Coronary artery (tissue), 2 donors: ENCODE measurements at regions not wholly inside any gene's neighbourhood (a gene's known extent, or its start where the extent isn't known, plus 50 kb on each side); places are given as distances from the start of the nearest gene placed in this dataset.

Experiments
- DNase-seq: peaks from one replicate; pipeline ENCODE4 v3.0.0-alpha.2; 2017; ENCODE audit warnings: low spot score
- H3K27ac ChIP-seq, 2 donors: fragments of 200-600 bp; sonication (generic); one replicate each; pipeline ENCODE4 v1.5.1; 2016 to 2019
- H3K4me3 ChIP-seq: fragments of 200-600 bp; sonication (generic); 2 replicates; pipeline ENCODE4 v1.5.1; 2016; ENCODE audit warnings: mild to moderate bottlenecking, moderate library complexity
- TF ChIP-seq, protein P1 (sequence below): fragments of 200-600 bp; sonication (generic); IDR thresholded peaks from one replicate; pipeline ENCODE4 v1.5.1; 2019; ENCODE audit warnings: antibody characterized with exemption

DNA sequence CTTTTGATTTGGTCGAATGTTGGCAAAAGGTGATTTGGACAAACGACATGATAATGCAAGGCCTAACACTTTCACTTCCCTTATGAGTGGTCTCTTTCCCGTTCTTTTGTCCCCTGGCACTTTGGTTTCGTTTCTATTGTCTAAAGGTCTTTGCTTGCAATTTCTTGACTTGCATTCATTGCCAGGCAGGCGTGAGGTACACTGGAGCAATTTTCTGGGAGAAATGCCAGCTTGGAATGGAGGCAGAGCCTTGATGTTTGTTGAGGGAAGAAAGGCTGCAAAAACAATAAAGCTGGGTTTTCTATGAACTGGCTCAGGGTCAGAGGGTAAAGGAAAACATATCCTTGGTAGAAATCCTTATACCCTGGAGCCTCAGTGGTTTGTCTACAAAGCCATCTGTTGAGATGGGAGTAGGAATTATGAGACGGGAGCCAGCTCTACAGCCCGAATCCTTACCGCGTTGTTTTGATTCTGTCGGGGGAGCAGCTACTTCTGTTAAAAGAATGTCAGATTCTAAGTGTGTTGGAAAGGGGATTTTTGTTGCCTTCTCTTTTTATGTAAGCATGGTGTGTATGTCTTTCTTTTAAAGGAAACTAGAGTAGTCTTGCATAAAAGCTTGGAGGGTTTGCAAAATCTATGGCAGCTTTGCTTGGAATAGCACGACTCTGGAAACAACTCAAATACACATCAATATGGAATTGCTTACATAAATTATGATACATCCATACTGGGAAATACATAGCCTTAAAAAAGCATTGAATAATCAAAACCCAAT is 158.9 kb downstream of the RMI1 start:
- Histone ChIP-seq H3K4me3 (no peak overlapping the region), H3K27ac (no peak overlapping the region)
- TF ChIP-seq, protein P1, sequence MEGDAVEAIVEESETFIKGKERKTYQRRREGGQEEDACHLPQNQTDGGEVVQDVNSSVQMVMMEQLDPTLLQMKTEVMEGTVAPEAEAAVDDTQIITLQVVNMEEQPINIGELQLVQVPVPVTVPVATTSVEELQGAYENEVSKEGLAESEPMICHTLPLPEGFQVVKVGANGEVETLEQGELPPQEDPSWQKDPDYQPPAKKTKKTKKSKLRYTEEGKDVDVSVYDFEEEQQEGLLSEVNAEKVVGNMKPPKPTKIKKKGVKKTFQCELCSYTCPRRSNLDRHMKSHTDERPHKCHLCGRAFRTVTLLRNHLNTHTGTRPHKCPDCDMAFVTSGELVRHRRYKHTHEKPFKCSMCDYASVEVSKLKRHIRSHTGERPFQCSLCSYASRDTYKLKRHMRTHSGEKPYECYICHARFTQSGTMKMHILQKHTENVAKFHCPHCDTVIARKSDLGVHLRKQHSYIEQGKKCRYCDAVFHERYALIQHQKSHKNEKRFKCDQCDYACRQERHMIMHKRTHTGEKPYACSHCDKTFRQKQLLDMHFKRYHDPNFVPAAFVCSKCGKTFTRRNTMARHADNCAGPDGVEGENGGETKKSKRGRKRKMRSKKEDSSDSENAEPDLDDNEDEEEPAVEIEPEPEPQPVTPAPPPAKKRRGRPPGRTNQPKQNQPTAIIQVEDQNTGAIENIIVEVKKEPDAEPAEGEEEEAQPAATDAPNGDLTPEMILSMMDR = no peak
- DNase-seq = no peak

DNA sequence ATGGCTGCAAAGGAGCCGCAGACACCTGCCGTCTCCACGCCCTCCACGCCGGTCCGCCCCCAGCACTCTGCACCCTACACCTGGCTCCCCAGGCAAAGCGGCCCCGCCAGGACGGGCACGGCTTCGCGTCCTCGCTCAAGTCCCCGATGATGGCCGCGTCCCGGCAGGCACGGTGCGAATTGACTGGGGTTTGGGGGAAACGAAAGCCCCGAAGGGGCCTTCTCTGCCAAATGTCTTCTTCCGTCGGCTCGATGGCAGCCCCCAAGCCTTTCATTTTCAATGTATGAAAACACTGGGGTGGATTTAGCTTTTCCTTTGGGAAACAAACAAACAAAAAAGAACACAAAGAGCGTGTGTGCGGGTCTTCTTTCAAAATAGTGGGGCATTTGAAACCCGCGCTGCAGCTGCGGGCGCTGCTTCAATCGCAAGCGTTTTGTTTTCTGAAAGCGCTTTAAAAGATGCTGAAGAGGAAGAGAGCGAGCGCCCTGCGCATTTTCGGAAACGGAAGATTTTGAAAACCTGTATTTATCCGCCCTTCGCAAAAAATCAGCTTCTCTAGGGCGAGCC is 160.0 kb downstream of the RMI1 start:
- no peak for DNase-seq
- Histone ChIP-seq H3K4me3 (peak overlapping the region; percentile 57), H3K27ac (no peak overlapping the region)
- TF ChIP-seq, protein P1 = no peak

DNA sequence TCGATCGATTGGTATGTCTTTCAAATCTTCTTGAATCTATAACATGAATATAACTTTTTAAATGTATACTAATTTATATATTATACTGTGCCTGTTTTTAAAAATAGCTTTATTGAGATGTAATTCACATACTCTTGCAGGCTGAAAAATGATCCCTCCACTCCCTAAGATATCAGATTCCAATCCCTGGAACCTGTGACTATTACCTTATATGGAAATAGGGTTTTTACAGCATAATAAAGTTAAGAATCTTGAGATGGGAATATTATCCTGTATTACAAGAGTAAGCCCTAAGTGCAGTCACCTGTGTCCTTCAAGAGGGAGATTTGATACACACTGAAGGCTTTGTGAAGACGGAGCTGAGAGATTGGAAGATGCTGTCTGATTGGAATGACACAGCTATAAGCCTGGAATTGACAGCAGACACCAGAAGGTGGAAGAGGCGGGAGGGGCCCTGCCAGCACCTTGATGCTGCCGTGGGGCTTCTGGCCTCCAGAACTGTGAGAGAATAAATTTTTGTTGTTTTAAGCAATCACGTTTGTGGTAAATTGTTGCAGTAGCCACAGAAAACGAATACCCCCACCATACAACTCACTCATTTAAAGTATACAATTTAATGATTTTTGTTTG is 161.3 kb downstream of the RMI1 start:
- H3K27ac ChIP-seq = no peak overlapping the region
- H3K4me3 ChIP-seq = no peak overlapping the region
- TF ChIP-seq, protein P1 = no peak
- DNase-seq = no peak

DNA sequence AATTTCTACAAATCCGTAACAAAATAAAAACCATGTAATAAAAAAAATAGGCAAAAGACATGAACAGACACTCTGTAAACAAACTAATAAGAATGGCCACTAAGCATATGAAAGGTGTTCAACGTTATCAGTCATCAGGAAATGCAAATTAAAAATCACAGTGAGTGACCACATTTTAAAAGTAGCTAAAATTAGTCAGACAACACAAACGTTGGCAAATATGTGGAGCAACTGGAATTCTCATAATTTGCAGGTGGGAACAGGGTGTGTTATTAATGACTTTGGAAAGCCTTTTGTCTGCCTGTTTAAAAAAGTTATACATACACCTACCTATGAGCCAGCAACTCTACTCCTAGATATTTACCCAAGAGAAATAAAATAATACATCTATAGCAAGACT is 164.4 kb downstream of the RMI1 start:
- TF ChIP-seq, protein P1 = no peak
- DNase-seq = no peak
- H3K27ac ChIP-seq = no peak overlapping the region
- H3K4me3 ChIP-seq = no peak overlapping the region

DNA sequence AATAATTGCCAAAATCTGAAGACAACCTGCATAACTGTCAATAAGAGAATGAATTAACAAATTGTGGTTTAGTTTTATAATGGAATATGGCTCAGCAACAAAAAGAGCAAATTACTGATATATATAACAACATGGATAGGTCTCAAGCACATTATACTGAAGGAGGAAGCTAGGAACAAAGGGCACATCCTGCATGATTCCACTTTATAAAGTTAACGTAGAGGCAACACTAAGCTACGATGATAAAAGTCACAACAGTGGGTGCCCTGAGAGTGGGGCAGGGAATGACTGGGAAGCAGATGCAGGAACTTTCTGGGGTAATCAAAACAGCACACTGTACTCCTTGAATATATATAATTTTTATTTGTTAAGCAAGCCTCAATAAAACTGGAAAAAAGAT is 165.2 kb downstream of the RMI1 start:
- no peak overlapping the region for H3K27ac ChIP-seq

DNA sequence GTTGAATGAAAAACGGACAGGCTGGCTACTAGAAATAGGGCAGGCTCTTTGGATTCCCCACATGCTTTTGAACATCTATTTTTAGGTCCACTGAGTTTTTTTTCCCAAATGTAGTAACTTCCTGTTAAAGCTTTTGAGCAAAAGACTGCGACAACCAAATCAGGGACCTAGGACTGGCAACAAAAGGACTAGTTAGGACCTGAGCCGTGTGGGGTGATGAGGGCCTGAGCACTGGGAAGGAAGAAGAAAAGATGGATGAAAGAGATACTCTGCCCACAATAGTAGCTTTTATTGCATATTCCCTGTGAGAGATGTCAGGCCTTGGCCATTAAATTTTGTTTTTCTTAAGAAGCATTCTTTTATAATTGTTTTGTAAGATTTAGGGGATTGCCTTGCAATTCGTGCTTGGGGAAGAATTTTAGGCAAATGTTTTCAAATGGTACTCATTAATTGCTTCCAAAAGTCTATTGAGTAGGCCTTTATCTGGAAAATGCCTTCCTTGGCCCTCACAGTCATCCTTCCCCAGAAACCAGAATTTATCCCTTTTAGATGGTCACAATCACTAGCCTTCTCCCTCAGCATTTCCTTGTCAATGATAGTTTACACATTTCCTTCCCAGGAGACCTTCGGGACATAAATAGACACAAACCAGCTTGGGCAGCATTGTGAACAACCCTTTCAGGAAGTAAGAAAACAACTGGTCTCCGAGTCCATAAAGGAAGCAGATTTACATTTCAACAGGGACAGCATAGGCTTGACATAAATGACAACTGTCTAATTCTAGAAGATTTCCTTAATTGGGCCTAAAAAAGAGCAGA is 166.5 kb downstream of the RMI1 start:
- no peak for DNase-seq
- Histone ChIP-seq H3K4me3 (no peak overlapping the region), H3K27ac (peak overlapping the region; percentile 53 to 70)
- TF ChIP-seq, protein P1 = no peak

More for the DNA sequence above, 165.2 kb downstream of the RMI1 start:
- no peak for DNase-seq
- no peak overlapping the region for H3K4me3 ChIP-seq
- TF ChIP-seq, protein P1 = no peak
